ENCODE measurements at regions not wholly inside any gene's neighbourhood (a gene's known extent, or its start where the extent isn't known, plus 50 kb on each side); places are given as distances from the start of the nearest gene placed in this dataset.

- no peak overlapping the region for H3K4me3 ChIP-seq
- H3K27ac ChIP-seq = no peak overlapping the region
Measured at GRCh38 chr15:94177112-94177511, 54.2 kb upstream of the MCTP2 start.

DNA sequence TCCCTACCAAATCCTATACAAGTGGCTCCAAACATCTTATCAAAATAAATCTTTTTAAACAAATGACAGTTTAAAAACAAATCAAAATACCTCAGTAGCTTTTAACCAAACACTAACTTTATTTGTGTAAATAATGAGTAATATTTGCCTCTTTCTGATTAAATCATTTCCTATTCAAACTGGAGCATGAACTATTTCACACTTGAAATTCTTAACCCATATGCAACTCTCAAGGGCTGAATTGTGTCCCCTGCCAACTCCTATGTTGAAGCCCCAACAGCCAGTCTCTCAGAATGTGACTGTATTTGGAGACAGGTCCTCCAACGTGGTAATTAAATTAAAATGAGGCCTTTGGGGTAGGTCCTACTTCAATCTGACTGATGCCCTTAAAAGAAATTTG is 55.9 kb upstream of the MCTP2 start:
- H3K4me3 ChIP-seq = no peak overlapping the region
- H3K27ac ChIP-seq = no peak overlapping the region

- Histone ChIP-seq H3K4me3 (no peak overlapping the region), H3K27ac (no peak overlapping the region)
Measured at GRCh38 chr15:94174399-94174802, 57.0 kb upstream of the MCTP2 start.

- Histone ChIP-seq H3K4me3 (no peak overlapping the region), H3K27ac (no peak overlapping the region)
Measured at GRCh38 chr15:94168250-94168649, 63.1 kb upstream of the MCTP2 start.

DNA sequence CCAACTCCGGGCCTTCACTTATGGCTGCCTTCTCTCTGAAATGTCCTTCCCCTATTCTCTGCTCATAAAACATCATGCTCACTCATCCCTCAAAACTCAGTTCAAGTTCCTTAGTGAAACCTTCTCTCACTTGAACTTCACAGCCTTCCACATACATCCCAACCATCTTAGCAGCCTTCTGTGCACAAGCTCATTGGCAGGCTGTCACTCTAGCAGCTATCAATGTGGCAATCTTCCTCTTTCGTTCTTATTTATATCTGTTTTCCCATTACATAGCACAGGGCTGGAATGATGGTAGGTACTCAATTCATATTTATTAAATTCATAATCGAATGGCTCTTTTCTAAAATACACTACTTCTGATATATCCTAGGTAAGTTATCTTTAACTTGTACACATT is 66.4 kb upstream of the MCTP2 start:
- Histone ChIP-seq H3K27ac (no peak overlapping the region), H3K4me3 (no peak overlapping the region)

- H3K27ac ChIP-seq = no peak overlapping the region
Measured at GRCh38 chr15:94164202-94164807, 67.1 kb upstream of the MCTP2 start.

DNA sequence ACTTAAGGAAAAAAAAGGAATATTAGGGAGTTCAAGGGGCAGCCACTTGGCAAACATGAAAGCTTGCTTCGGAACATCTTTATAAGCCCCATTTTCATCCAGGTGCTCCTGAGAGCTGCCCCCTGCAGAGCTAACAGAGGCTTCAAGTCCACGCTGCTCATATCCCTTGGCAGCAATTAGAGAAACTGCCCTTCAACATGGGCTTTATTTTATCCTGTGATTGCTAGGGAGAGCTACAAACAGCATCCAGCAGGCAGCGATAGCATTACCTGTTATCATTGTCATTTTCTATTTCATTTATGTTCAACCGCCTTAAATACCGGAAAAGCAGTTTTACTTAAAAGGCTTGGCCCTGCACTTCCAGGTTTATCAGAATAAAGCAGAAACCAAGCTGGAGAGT is 68.4 kb upstream of the MCTP2 start:
- H3K27ac ChIP-seq = no peak overlapping the region
- H3K4me3 ChIP-seq = no peak overlapping the region

More at GRCh38 chr15:94164202-94164807, 67.1 kb upstream of the MCTP2 start:
- no peak overlapping the region for H3K4me3 ChIP-seq

DNA sequence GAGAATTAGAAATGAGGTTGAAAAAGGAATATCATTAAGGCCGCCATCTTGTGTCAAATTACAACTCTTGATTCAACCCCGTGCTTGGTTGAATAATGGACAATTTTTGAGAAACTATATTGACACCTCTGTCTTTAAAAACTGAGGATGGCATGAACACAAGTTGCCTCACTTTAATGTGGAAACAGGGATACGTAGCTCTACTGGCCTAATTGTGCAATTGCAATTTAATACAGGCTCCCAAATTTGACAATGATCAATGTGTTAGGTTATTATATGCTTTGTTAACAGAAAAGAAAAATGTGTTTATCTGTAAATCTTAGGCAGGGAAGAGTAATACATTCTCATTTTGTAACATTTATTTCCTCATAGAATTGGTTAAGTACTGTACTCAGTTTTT is 77.1 kb upstream of the MCTP2 start:
- Histone ChIP-seq H3K4me3 (no peak overlapping the region), H3K27ac (no peak overlapping the region)

DNA sequence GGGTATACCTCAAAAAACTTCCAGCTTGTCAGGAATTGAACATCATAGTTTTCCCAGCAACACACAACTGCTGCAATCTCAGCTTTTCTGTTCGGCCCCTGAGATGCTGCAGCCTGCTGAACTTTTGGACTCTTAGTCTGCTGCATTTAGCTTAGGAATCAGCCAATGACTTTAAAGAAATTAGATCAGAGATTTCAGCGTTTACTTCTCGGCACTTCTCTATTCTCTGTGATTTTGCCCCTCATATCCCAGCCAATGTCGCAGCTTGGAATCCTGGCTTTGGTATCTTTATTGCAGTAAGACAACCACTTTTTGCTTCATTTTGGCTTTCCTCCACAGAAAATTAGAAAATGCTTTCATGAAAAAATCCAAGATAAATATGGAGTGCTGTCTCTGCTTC is 86.3 kb upstream of the MCTP2 start:
- H3K4me3 ChIP-seq = no peak overlapping the region
- H3K27ac ChIP-seq = no peak overlapping the region

GRCh38 chr15:94141802-94142201 is 89.6 kb upstream of the MCTP2 start:
- Histone ChIP-seq H3K4me3 (no peak overlapping the region), H3K27ac (no peak overlapping the region)

GRCh38 chr15:94135486-94136147 is 95.7 kb upstream of the MCTP2 start:
- Histone ChIP-seq H3K4me3 (no peak overlapping the region), H3K27ac (no peak overlapping the region)

GRCh38 chr15:94131875-94132274 is 99.5 kb upstream of the MCTP2 start:
- no peak overlapping the region for H3K27ac ChIP-seq

DNA sequence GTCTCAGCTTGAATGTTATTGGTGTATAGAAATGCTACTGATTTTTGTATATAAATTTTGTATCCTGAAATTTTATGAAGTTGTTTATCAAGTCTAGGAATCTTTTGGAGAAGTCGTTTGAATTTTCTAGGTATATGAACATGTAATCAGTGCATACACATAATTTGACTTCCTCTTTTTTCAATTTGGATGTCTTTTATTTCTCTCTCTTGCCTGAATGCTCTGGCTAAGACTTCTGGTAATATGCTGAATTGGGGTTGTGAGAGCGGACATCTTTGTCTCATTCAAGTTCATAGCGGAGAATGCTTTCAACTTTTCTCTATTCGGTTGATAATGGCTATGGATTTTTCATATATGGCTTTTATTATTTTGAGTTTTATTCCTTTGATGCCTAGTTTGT is 100.9 kb upstream of the MCTP2 start:
- no peak overlapping the region for H3K4me3 ChIP-seq
- no peak overlapping the region for H3K27ac ChIP-seq

More at GRCh38 chr15:94131875-94132274, 99.5 kb upstream of the MCTP2 start:
- no peak overlapping the region for H3K4me3 ChIP-seq

GRCh38 chr15:94127006-94127405 is 104.4 kb upstream of the MCTP2 start:
- H3K27ac ChIP-seq = no peak overlapping the region
- H3K4me3 ChIP-seq = no peak overlapping the region

DNA sequence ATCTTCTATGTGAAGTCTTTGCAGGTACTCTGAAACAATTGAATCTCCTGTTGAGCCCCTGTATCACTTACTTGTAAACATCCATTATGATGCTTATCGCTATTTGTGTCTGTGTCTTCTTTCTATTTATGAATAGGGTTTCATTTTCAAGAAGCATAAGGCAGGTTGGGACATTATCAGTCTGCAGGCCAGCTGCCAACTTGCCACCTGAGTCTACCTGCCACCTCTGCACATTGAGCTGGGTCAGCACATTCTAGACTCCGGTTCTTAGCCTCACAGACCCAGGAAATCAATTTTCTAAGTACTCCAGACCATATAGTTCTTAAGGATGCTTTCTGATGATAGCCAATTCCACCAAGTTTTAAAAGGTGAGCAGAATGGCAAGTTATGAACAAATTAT is 105.7 kb upstream of the MCTP2 start:
- H3K4me3 ChIP-seq = no peak overlapping the region
- peak overlapping the region in 2 of 21 experiments; percentile 7 to 27 for H3K27ac ChIP-seq

DNA sequence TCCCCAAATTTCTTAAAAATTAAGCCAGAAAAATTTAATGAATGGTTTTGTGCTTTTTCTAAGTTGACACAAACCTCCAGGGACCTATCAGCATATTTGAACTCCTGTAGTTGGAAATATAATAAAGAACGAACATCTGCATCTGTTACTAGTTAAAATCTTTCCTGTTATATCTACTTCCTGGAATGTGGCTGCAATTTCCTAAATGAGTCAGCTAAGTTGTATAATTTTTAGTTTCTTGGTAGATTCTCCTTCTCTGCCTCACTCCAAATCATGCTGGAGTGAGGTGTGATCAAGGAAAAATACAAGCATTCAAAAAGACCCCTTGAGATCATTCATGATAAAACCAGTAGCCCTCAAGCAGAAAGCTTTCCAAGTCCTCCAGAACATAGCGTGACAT is 106.2 kb upstream of the MCTP2 start:
- H3K4me3 ChIP-seq = no peak overlapping the region

GRCh38 chr15:94122516-94122915 is 108.8 kb upstream of the MCTP2 start:
- Histone ChIP-seq H3K4me3 (no peak overlapping the region), H3K27ac (no peak overlapping the region)

More for the DNA sequence above, 106.2 kb upstream of the MCTP2 start:
- H3K27ac ChIP-seq = peak overlapping the region in 2 of 21 experiments; percentile 7 to 27

DNA sequence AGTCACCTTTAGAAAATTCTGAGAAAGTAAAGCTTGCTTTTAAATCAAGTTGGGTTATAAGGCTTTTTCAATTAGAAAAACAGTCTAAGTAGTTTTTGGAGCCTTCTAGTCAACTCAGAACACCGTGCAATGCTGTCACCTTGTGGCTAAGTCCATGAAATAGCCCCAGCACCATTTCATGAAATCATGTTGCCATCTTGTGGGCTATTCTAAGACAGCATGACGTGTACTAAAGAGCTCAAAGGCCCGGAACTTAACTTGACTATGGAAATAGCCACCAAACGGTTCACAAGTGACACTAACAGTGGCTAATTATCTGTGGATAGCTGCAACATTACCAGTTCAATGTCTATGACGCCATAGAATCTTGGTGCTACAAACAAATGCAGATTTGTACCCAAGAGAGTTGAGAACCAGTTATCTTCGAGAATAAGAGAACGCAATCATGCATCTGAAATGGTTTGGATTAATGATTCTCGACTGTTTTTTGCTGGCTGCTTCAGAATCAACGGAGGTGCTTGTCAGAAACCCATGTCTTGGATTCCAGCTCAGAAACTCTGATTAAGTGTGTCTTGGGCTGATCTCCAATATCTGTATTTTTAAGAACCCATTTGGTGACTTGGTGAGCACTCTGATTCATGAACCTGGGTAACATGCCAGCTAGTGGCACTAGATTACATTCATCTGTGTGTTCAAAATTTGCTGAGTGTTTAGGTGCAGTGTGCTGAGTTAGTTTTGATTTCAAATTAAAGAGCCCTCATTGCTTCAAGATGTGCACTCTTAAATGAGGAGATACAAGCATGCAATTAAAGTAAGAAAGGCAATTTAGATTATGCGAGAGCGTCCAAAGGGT is 111.2 kb upstream of the MCTP2 start:
- H3K27ac ChIP-seq = peak overlapping the region in 6 of 21 experiments; percentile 18 to 76 (median 35)
- H3K4me3 ChIP-seq = no peak overlapping the region

DNA sequence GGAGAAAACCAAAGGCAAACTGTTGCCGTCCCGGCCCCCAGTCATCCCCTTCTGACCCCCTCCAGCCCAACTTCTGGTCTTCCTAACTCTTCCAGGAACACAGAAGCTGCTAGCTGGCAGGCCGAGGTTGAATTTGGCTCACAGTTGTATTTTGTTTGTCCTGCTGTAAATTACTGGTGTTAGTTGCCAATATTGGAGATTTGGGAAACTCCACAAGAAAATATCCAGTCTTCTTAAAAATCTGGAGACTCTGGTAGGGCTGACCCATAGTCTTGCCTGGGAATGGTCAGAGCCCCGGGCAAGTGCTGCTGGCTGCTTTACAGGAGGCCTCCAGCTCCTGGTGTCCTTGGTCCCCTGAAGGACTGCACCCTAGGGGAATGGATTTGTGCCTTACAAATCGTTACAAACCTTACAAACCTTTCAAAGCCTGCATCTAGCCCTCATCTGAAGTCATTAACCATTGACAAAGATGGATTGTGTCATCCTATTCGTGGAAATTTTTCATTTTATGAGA is 112.0 kb upstream of the MCTP2 start:
- Histone ChIP-seq H3K27ac (peak overlapping the region in 9 of 21 experiments; percentile 18 to 76 (median 42)), H3K4me3 (no peak overlapping the region)

GRCh38 chr15:94110476-94111130 is 120.8 kb upstream of the MCTP2 start:
- H3K27ac ChIP-seq = peak overlapping the region in 1 of 21 experiments; percentile 33
- no peak overlapping the region for H3K4me3 ChIP-seq
